Fibroblast of skin of scalp (primary cell): ENCODE measurements at regions not wholly inside any gene's neighbourhood (a gene's known extent, or its start where the extent isn't known, plus 50 kb on each side); places are given as distances from the start of the nearest gene placed in this dataset.

Source experiments
- DNase-seq: peaks from one replicate; pipeline ENCODE4 v3.0.0-alpha.2; 2013

- peak; percentile 46 for DNase-seq
These were observed 761.5 kb downstream of the GALC start for GRCh38 chr14:87231336-87232026.

DNA sequence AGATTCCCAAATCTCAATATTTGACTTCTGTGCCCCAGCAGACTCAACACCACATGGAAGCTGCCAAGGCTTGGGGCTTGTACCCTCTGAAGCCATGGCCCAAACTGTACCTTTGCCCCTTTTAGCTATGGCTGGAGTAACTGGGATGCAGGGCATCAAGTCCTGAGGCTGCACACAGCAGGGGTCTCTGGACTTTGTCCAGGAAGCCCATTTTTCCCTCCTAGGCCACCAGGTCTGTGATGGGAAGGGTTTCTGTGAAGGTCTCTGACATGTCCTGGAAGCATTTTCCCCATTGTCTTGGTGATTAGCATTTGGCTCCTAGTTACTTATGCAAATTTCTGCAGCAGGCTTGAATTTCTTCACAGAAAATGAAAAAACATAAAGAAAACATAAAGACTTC, 762.3 kb downstream of the GALC start:
- no peak for DNase-seq

DNA sequence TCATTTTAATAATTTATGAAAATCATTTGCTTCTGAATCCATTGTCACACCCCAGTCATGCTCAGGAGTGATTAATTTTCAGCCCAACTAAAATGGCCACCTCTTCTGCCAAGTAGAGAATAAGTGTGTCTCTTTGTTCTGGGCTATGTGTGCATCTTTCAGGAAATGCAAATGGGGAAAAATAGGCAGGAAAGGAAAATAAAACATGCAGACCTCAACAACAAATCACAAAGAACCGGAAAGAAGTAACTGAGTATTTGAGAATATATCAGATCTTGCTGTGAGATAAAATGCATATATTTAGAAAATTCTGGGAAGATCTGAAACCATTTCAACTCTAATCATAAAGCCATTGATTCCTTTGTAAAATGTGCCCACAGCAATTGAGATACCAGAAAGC, 763.9 kb downstream of the GALC start:
- no peak for DNase-seq

GRCh38 chr14:87217023-87217422, 776.0 kb downstream of the GALC start:
- DNase-seq = no peak

DNA sequence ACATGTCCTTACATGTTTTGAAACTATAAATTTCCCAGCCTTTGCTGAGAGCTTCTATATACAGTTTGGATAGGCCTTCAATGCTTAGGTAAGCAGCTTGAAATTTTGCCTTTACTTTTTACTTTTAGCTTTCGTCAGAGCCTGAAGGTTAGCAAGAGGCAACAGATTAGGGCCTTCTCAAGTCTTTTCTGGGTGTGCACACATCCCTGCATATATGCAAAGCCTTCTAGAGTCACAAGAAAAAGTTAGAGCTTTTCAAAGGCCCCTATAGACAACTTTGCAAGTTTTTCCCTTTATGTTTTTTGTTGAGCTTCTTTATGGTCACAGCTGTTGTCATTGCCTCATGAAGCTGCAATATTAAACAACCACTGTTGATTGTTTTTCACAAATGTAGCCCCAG, 778.4 kb downstream of the GALC start:
- DNase-seq = no peak

GRCh38 chr14:87207756-87208155, 785.2 kb downstream of the GALC start:
- DNase-seq = no peak

GRCh38 chr14:87205811-87206210, 787.2 kb downstream of the GALC start:
- DNase-seq = no peak

- no peak for DNase-seq
These were observed 789.6 kb downstream of the GALC start for GRCh38 chr14:87203346-87203745.

DNA sequence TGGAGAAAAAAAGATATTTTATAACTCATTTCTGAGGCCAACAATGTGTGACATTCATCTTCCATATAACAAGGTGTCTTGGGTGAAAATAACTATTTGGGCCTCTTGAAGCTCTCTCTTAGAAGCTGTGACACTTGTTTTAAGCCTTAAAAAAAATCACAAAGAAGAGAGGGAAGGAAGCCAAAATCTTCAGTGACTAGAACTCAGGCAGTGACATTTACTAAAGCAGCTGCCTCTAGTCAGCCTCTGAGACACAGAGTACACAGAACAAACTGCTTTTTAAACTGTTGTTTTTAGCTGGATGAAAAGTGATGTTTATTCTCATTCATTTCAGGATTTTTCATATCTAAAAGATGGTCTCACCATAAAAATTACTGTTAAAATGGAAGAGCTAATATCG, 793.6 kb downstream of the GALC start:
- DNase-seq = no peak

- DNase-seq = peak; percentile 23
These were observed 796.5 kb downstream of the GALC start for GRCh38 chr14:87196436-87196835.

DNA sequence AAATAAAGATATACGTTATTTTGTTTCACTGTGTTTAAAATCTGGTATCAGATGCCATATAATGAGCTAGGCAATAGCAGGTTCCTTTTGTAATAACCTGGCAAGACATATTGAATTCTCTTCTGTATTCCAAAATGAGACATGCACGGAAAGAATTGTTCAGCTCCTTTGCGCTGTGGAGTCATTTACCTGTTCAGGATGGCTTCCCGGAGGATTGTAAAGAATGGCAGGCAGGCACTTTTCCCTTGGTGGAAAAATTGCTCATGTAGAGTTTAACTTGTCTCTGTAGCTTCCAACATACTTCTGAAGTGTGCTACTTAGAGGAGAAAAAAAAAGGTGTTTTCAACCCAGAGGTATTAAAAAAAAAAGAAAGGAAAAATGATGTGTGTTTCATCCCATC, 805.2 kb downstream of the GALC start:
- no peak for DNase-seq

- DNase-seq = no peak
These were observed 806.2 kb downstream of the GALC start for GRCh38 chr14:87186737-87187136.

DNA sequence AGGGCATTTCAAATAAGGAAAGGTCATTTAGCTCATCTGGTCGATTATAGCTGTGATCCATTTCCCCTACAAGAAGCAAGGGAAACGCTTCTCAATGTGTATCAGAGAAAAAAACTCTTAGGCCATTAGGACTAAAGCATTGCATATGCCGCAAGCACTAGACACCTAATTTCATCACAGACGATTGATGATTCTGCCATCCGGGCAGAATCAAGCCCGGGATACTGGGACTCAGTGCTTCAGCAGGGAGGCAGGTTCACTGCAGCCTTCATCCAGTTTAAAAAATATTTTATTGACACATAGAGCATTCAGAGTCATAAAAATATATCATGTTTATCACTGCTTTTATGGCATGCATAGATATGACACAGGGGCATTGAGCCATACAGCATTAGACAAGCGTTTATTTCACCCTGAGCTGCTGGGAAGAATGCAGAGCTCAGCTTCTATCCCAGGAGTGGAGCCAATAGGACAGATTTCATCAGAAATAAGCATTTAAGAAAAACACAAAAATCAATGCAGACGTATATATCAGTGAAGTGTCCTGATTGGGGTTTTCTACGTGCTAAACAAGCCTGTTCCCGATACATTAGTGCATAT, 806.9 kb downstream of the GALC start:
- DNase-seq = no peak

DNA sequence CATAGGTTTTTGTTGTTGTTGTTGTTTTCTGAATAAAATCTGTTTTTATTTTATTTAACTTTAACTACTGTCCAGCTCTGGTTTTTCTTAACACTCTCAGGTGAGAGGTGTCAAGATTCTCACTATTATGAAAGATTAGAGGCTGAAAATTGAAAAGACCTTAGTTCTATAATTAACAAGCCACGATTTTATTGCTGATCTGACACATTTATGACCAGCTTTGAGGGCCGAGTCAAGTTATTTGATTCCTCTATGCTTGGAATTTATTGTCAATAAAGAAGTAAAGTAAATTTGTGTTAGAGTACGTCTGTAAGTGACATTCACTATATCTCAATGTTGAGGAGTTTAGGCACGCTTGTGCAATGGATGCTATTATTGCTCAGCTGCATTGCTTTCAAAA, 808.8 kb downstream of the GALC start:
- DNase-seq = no peak

DNA sequence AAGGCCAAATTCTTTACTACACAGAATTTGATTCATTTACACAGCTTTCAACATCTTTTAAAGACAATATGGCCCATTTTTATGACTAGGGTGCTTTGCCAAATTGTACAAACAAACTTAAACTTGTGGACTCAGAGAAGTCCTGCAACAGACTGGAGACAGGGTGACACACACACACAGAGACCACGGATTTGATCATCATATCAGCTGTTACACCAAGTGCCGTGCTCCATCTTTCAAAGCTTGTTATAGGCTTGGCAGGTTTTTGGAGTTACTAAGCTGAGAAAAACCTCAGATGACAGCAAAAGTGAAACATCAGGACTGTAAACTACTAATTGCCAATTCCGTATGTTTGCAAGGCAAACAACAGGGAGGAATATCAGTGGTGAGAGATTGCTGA, 811.7 kb downstream of the GALC start:
- no peak for DNase-seq

DNA sequence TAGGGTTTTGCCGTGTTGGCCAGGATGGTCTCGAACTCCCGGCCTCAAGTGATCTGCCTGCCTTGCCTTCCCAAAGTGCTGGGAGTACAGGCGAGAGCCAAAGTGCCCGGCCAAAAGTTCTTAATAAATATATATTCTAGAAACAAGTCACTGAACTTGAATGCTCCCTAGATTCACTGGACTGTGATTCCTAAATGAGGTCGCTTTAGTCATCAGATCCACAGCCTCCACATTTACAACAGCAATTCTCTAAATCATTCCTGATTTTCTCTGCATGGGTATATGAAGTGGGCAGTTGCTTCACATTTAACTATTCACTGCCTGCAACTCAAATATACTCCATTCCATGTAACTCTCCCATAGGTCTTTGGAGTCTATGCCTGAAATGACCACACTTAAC, 813.0 kb downstream of the GALC start:
- no peak for DNase-seq

DNA sequence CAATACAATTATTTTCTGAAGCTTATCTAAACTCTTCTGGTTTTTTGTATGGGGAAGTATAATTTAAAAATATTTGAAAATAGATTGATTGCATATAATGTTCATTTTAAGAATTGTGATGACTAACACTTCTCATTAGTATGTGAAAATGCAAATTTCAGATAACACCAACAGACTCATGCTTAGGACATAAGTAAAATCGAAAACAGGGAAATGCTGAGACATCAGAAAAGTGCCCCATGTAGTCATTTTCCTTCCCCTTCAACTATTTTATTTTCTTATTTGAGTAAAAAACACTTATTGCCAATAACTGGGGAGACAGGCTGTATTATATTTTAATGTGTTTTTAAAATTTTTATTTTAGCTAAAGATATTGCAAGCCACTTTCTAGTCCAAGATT, 814.7 kb downstream of the GALC start:
- no peak for DNase-seq

GRCh38 chr14:87175175-87175574, 817.8 kb downstream of the GALC start:
- no peak for DNase-seq

- peak; percentile 29 for DNase-seq
These were observed 821.8 kb downstream of the GALC start for GRCh38 chr14:87171141-87171540.

DNA sequence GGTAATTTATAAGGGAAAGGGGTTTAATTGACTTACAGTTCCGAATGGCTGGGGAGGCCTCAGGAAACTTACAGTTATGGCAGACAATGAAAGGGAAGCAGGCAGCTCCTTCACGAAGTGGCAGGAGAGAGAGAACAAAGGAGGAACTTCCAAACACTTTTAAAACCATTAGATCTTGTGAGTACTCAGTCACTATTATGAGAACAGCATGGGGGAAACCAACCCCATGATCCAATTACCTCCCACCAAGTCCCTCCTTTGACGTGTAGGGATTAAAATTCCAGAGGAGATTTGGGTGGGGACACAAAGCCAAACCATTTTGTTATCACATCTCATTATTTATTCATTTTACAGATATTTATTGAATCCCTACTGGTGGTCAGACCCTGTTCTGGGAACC, 822.8 kb downstream of the GALC start:
- no peak for DNase-seq

GRCh38 chr14:87169362-87169761, 823.6 kb downstream of the GALC start:
- no peak for DNase-seq

DNA sequence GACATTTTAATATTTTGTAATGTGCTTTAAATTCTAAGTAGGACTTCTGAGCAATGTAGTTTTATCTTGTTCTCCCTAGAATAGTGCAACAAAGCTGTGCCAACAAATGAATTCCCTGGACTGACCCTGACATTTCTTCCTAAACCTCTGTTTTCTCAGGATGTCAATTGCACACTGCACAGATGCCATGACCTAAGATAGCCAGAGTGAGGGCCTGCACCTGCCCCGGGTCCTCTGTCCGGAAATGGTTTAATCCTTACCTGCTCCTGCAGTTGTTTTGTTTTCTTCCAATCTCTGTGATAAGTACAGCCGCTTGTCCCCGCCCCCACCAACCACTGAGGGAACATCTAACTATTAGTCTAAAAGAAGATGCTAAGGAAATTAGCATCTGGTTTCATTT, 831.5 kb downstream of the GALC start:
- DNase-seq = no peak

DNA sequence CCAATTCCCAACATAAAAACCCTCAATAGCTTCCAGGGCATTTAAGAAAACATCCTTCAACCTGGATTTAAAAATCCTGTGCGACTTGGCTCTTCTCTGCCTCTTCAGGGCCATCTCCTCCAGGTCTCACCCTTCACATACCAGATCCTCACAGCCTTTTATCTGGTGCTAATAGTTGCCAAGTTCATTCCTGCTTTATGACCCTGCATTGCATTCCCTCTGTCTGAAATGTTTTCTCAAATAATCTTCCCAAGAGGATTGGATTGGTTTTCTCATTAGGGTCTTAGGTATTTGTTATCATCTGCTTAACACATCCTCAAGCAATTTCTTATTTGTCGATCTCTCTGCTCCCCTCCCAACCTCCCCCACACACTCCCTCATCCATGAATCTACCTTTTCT, 832.0 kb downstream of the GALC start:
- no peak for DNase-seq

DNA sequence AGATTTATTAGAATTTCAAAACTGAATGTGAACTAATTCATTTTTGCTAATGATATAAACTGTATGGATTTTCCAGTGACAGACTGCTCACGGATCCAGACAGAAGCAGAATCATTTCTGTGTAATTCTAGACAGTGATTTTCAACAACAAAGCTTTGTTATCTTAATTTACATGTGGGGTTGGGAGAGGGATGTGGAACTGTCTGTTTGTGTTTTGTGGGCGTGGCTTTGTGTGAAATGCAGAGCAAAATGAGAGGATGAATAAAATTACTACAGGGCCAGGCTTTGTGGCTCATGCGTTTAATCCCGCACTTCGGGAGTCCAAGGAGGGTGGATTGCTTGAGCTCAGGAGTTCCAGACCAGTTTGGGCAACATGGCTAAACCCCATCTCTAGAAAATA, 834.7 kb downstream of the GALC start:
- DNase-seq = no peak

GRCh38 chr14:87156878-87157277, 836.1 kb downstream of the GALC start:
- DNase-seq = no peak
